Liver (tissue), 3 donors: ENCODE measurements at regions not wholly inside any gene's neighbourhood (a gene's known extent, or its start where the extent isn't known, plus 50 kb on each side); places are given as distances from the start of the nearest gene placed in this dataset.

ENCODE experiments used
- CTCF ChIP-seq: fragments of 150-350 bp; IDR thresholded peaks from 2 replicates; pipeline ENCODE4 v1.5.1; 2017; ENCODE audit warnings: improper control_type of control experiment, low read depth, low read length; ENCODE audit not compliant: missing input control
- FOXA1 ChIP-seq: IDR thresholded peaks from 2 replicates; pipeline ENCODE4 v1.6.1; 2016; ENCODE audit warnings: antibody characterized with exemption
- GABPA ChIP-seq, 2 donors: IDR thresholded peaks in 1 of 2; conservative IDR thresholded peaks in 1 of 2; 2 replicates each; pipeline ENCODE4 v1.6.1; 2016; ENCODE audit warnings: antibody characterized with exemption in 2 of 2, mild to moderate bottlenecking in 1 of 2, moderate library complexity in 1 of 2
- JUND ChIP-seq, 2 donors: IDR thresholded peaks; 2 replicates each; pipeline ENCODE4 v1.6.1; 2016; ENCODE audit warnings: antibody characterized with exemption in 2 of 2
- RAD21 ChIP-seq, 2 donors: IDR thresholded peaks; 2 replicates each; pipeline ENCODE4 v1.6.1; 2016; ENCODE audit warnings: antibody characterized with exemption in 2 of 2, mild to moderate bottlenecking in 2 of 2
- REST ChIP-seq: IDR thresholded peaks from 2 replicates; pipeline ENCODE4 v1.6.1; 2016; ENCODE audit warnings: antibody characterized with exemption, mild to moderate bottlenecking
- RXRA ChIP-seq, 2 donors: IDR thresholded peaks; 2 replicates each; pipeline ENCODE4 v1.6.1; 2017 to 2018; ENCODE audit warnings: antibody characterized with exemption in 2 of 2, mild to moderate bottlenecking in 1 of 2
- SP1 ChIP-seq: IDR thresholded peaks from 2 replicates; pipeline ENCODE4 v1.6.1; 2018; ENCODE audit warnings: antibody characterized with exemption, mild to moderate bottlenecking
- TAF1 ChIP-seq: conservative IDR thresholded peaks from 2 replicates; pipeline ENCODE4 v1.6.1; 2016; ENCODE audit warnings: antibody characterized with exemption, mild to moderate bottlenecking
- TF ChIP-seq, protein P1 (sequence below): IDR thresholded peaks from 2 replicates; pipeline ENCODE4 v1.6.1; 2016; ENCODE audit warnings: antibody characterized with exemption
- TF ChIP-seq, protein P2 (sequence below): IDR thresholded peaks from 2 replicates; pipeline ENCODE4 v1.6.1; 2016; ENCODE audit warnings: antibody characterized with exemption
- donor health status: healthy.
- donor health status: healthy.

GRCh38 chr16:63596716-63597115 is 1525.1 kb downstream of the CDH11 start:
- TF ChIP-seq CTCF (no peak), FOXA1 (no peak), REST (no peak), TAF1 (no peak), JUND (IDR thresholded peaks at IDR 0.05) (no peak), RAD21 (IDR thresholded peaks at IDR 0.05) (no peak), GABPA (IDR thresholded peaks at IDR 0.05 in 1 of 2, conservative IDR thresholded peaks at IDR 0.05 in 1 of 2) (no peak), RXRA (IDR thresholded peaks at IDR 0.05) (no peak), SP1 (no peak)
- TF ChIP-seq, protein P1, sequence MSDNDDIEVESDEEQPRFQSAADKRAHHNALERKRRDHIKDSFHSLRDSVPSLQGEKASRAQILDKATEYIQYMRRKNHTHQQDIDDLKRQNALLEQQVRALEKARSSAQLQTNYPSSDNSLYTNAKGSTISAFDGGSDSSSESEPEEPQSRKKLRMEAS: no peak
- TF ChIP-seq, protein P2, sequence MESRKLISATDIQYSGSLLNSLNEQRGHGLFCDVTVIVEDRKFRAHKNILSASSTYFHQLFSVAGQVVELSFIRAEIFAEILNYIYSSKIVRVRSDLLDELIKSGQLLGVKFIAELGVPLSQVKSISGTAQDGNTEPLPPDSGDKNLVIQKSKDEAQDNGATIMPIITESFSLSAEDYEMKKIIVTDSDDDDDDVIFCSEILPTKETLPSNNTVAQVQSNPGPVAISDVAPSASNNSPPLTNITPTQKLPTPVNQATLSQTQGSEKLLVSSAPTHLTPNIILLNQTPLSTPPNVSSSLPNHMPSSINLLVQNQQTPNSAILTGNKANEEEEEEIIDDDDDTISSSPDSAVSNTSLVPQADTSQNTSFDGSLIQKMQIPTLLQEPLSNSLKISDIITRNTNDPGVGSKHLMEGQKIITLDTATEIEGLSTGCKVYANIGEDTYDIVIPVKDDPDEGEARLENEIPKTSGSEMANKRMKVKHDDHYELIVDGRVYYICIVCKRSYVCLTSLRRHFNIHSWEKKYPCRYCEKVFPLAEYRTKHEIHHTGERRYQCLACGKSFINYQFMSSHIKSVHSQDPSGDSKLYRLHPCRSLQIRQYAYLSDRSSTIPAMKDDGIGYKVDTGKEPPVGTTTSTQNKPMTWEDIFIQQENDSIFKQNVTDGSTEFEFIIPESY: no peak
